Neutrophil (primary cell): ENCODE measurements at regions not wholly inside any gene's neighbourhood (a gene's known extent, or its start where the extent isn't known, plus 50 kb on each side); places are given as distances from the start of the nearest gene placed in this dataset.

Source experiments
- H3K27ac ChIP-seq: fragments of 200-600 bp; sonication (generic); 2 replicates; pipeline ENCODE4 v1.5.1; 2016; ENCODE audit warnings: mild to moderate bottlenecking, moderate library complexity
- H3K27me3 ChIP-seq: fragments of 200-600 bp; sonication (generic); 2 replicates; pipeline ENCODE4 v1.6.0; 2016; ENCODE audit warnings: mild to moderate bottlenecking
- H3K36me3 ChIP-seq: fragments of 200-600 bp; sonication (generic); 2 replicates; pipeline ENCODE4 v1.5.1; 2017
- H3K4me1 ChIP-seq, 2 experiments: fragments of 200-600 bp in 1 of 2; sonication (generic) in 1 of 2; 1 replicate in 1 of 2; 2 replicates in 1 of 2; pipeline versions ENCODE4 v1.5.1 to v1.6.1; 2013 to 2016; ENCODE audit warnings: low read depth in 1 of 2, low read length in 1 of 2, mild to moderate bottlenecking in 1 of 2, moderate library complexity in 1 of 2; ENCODE audit not compliant: control insufficient read depth in 1 of 2, insufficient read depth in 1 of 2
- H3K4me3 ChIP-seq, 2 experiments: fragments of 200-600 bp in 1 of 2; sonication (generic) in 1 of 2; 1 replicate in 1 of 2; 2 replicates in 1 of 2; pipeline ENCODE4 v1.5.1; 2013 to 2016; ENCODE audit warnings: low read depth in 1 of 2, low read length in 1 of 2, mild to moderate bottlenecking in 1 of 2, moderate library complexity in 1 of 2
- H3K9me3 ChIP-seq: fragments of 200-600 bp; sonication (generic); 2 replicates; pipeline ENCODE4 v1.5.1; 2016
- TF ChIP-seq, protein P1 (sequence below): fragments of 200-600 bp; sonication (generic); IDR thresholded peaks from 2 replicates; pipeline ENCODE4 v1.5.1; 2016; ENCODE audit warnings: antibody characterized with exemption

GRCh38 chr15:70503073-70503745, 260.1 kb downstream of the UACA start:
- TF ChIP-seq, protein P1, sequence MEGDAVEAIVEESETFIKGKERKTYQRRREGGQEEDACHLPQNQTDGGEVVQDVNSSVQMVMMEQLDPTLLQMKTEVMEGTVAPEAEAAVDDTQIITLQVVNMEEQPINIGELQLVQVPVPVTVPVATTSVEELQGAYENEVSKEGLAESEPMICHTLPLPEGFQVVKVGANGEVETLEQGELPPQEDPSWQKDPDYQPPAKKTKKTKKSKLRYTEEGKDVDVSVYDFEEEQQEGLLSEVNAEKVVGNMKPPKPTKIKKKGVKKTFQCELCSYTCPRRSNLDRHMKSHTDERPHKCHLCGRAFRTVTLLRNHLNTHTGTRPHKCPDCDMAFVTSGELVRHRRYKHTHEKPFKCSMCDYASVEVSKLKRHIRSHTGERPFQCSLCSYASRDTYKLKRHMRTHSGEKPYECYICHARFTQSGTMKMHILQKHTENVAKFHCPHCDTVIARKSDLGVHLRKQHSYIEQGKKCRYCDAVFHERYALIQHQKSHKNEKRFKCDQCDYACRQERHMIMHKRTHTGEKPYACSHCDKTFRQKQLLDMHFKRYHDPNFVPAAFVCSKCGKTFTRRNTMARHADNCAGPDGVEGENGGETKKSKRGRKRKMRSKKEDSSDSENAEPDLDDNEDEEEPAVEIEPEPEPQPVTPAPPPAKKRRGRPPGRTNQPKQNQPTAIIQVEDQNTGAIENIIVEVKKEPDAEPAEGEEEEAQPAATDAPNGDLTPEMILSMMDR: no peak
- H3K4me1 ChIP-seq: peaks cover 52 to 59% of the 10 kb centered on the region in 2 experiments
- peak overlapping the region in 1 of 2 experiments; percentile 38 for H3K4me3 ChIP-seq
- H3K9me3 ChIP-seq: no peaks in the 10 kb centered on the region
- peak overlapping the region; percentile 95 for H3K27ac ChIP-seq
- no peaks in the 10 kb centered on the region for H3K27me3 ChIP-seq
- no peaks in the 10 kb centered on the region for H3K36me3 ChIP-seq

- TF ChIP-seq, protein P1: no peak
- no peaks in the 10 kb centered on the region for H3K27me3 ChIP-seq
- no peak overlapping the region for H3K27ac ChIP-seq
- no peaks in the 10 kb centered on the region for H3K9me3 ChIP-seq
- no peaks in the 10 kb centered on the region for H3K36me3 ChIP-seq
- no peak overlapping the region for H3K4me3 ChIP-seq
- H3K4me1 ChIP-seq: peaks cover 45 to 52% of the 10 kb centered on the region in 2 experiments
These were observed 260.8 kb downstream of the UACA start for GRCh38 chr15:70502529-70502928.

- H3K4me1 ChIP-seq: peaks cover 39 to 45% of the 10 kb centered on the region in 2 experiments
These were observed 261.5 kb downstream of the UACA start for GRCh38 chr15:70501849-70502248.

DNA sequence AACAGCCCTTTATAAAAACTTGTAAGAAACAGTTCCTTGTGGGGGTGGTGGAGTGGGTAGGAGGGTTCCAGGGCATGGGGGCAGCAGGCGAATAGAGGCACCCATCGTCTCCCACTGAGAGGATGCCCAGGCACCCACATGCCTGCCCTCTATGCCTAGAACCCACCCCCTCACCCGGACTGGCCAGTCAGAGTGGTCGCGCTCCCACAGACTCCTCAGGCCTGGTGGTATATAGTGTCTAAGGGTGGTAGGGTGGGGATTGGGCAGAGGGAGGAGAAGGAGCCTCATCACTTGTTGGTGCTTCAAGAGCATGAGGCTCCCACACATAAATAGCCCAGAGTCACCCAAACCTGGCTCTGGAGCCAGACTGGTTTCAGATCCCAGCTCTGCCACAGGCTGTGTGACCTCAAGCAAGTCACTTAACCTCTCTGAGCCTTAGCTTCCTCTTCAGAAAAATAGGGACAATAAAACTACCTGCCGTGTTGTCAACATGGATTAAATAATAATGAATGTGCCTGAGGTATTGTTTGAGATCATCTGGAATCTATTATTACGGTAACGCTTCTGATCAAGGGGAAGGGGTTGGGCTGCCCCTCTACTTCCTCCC, 262.1 kb downstream of the UACA start:
- no peaks in the 10 kb centered on the region for H3K9me3 ChIP-seq
- H3K36me3 ChIP-seq: no peaks in the 10 kb centered on the region
- H3K4me3 ChIP-seq: no peak overlapping the region
- TF ChIP-seq, protein P1: no peak
- peaks cover 32 to 39% of the 10 kb centered on the region in 2 experiments for H3K4me1 ChIP-seq
- H3K27me3 ChIP-seq: no peaks in the 10 kb centered on the region
- no peak overlapping the region for H3K27ac ChIP-seq

More at GRCh38 chr15:70501849-70502248, 261.5 kb downstream of the UACA start:
- no peaks in the 10 kb centered on the region for H3K36me3 ChIP-seq
- no peaks in the 10 kb centered on the region for H3K9me3 ChIP-seq
- H3K4me3 ChIP-seq: no peak overlapping the region
- TF ChIP-seq, protein P1: no peak
- H3K27me3 ChIP-seq: no peaks in the 10 kb centered on the region
- peak overlapping the region; percentile 2 for H3K27ac ChIP-seq

GRCh38 chr15:70499791-70500190, 263.6 kb downstream of the UACA start:
- peaks cover 22 to 32% of the 10 kb centered on the region in 2 experiments for H3K4me1 ChIP-seq

More at GRCh38 chr15:70499791-70500190, 263.6 kb downstream of the UACA start:
- Histone ChIP-seq H3K27me3 (no peaks in the 10 kb centered on the region), H3K36me3 (no peaks in the 10 kb centered on the region), H3K27ac (no peak overlapping the region), H3K9me3 (no peaks in the 10 kb centered on the region), H3K4me3 (no peak overlapping the region)
- TF ChIP-seq, protein P1: no peak
